H9 (cell line): ENCODE measurements at regions not wholly inside any gene's neighbourhood (a gene's known extent, or its start where the extent isn't known, plus 50 kb on each side); places are given as distances from the start of the nearest gene placed in this dataset.

ENCODE experiments used
- DNase-seq: peaks from one replicate; pipeline ENCODE4 v3.0.0-alpha.2; 2017
- H2AFZ ChIP-seq: one replicate; pipeline ENCODE4 v1.6.1; 2013; ENCODE audit warnings: mild to moderate bottlenecking, low read length, control low read depth, moderate library complexity
- H2AK5ac ChIP-seq: 2 replicates; pipeline ENCODE4 v1.6.1; 2013; ENCODE audit warnings: low read length, control low read depth, mixed read lengths; ENCODE audit not compliant: insufficient read length
- H2BK120ac ChIP-seq: one replicate; pipeline ENCODE4 v1.6.1; 2013; ENCODE audit warnings: low read depth, mild to moderate bottlenecking, low read length, control low read depth, inconsistent platforms; ENCODE audit not compliant: poor library complexity, severe bottlenecking
- H2BK12ac ChIP-seq: 2 replicates; pipeline ENCODE4 v1.6.1; 2013; ENCODE audit warnings: low read length, control low read depth, mixed read lengths, low read depth; ENCODE audit not compliant: insufficient read length
- H2BK15ac ChIP-seq: 2 replicates; pipeline ENCODE4 v1.6.1; 2013; ENCODE audit warnings: low read depth, low read length, control low read depth
- H2BK20ac ChIP-seq: one replicate; pipeline ENCODE4 v1.6.1; 2013; ENCODE audit warnings: low read depth, mild to moderate bottlenecking, low read length, control low read depth, inconsistent platforms; ENCODE audit not compliant: poor library complexity, severe bottlenecking
- H2BK5ac ChIP-seq: 2 replicates; pipeline ENCODE4 v1.6.1; 2013; ENCODE audit warnings: low read length, control low read depth, mixed read lengths; ENCODE audit not compliant: insufficient read length
- H3K14ac ChIP-seq: 2 replicates; pipeline ENCODE4 v1.6.1; 2013; ENCODE audit warnings: low read length, control low read depth; ENCODE audit not compliant: insufficient read depth
- H3K18ac ChIP-seq: 2 replicates; pipeline ENCODE4 v1.6.1; 2013; ENCODE audit warnings: low read depth, mild to moderate bottlenecking, mixed read lengths, low read length, control low read depth; ENCODE audit not compliant: insufficient read length
- H3K23ac ChIP-seq: 2 replicates; pipeline ENCODE4 v1.6.1; 2013; ENCODE audit warnings: low read length, control low read depth, mixed read lengths, low read depth; ENCODE audit not compliant: insufficient read length
- H3K23me2 ChIP-seq: 2 replicates; pipeline ENCODE4 v1.6.1; 2013; ENCODE audit warnings: low read depth, mild to moderate bottlenecking, mixed read lengths, low read length, control low read depth; ENCODE audit not compliant: insufficient read length, poor library complexity, severe bottlenecking
- H3K27ac ChIP-seq: 2 replicates; pipeline ENCODE4 v1.5.1; 2013; ENCODE audit warnings: low read length, control low read depth, mixed read lengths, low read depth; ENCODE audit not compliant: insufficient read length
- H3K27me3 ChIP-seq: 2 replicates; pipeline ENCODE4 v1.6.1; 2013; ENCODE audit warnings: low read length, control low read depth, inconsistent platforms; ENCODE audit not compliant: insufficient read depth
- H3K4ac ChIP-seq: 2 replicates; pipeline ENCODE4 v1.6.1; 2013; ENCODE audit warnings: low read depth, mild to moderate bottlenecking, control low read depth, inconsistent platforms, low read length, moderate library complexity
- H3K4me1 ChIP-seq: 2 replicates; pipeline ENCODE4 v1.6.1; 2013; ENCODE audit warnings: low read length, control low read depth, inconsistent platforms; ENCODE audit not compliant: insufficient read depth
- H3K4me2 ChIP-seq: 2 replicates; pipeline ENCODE4 v1.6.1; 2013; ENCODE audit warnings: low read length, control low read depth, mixed read lengths; ENCODE audit not compliant: insufficient read length, insufficient read depth
- H3K56ac ChIP-seq: 2 replicates; pipeline ENCODE4 v1.6.1; 2013; ENCODE audit warnings: low read depth, mild to moderate bottlenecking, mixed read lengths, low read length, control low read depth; ENCODE audit not compliant: insufficient read length
- H3K79me1 ChIP-seq: 2 replicates; pipeline ENCODE4 v1.6.1; 2013; ENCODE audit warnings: low read depth, mild to moderate bottlenecking, moderate library complexity, low read length, control low read depth, inconsistent platforms; ENCODE audit not compliant: insufficient read depth, poor library complexity, severe bottlenecking
- H3K79me2 ChIP-seq: 2 replicates; pipeline ENCODE4 v1.6.1; 2013; ENCODE audit warnings: low read length, control low read depth, inconsistent platforms; ENCODE audit not compliant: insufficient read depth
- H3K9ac ChIP-seq: 2 replicates; pipeline ENCODE4 v1.6.1; 2013; ENCODE audit warnings: low read length, control low read depth, mixed read lengths; ENCODE audit not compliant: insufficient read length; ENCODE audit errors: extremely low read depth
- H3K9me3 ChIP-seq: one replicate; pipeline ENCODE4 v1.6.1; 2013; ENCODE audit warnings: low read depth, low read length, inconsistent platforms; ENCODE audit not compliant: control insufficient read depth
- H3T11ph ChIP-seq: one replicate; pipeline ENCODE4 v1.6.1; 2013; ENCODE audit warnings: mild to moderate bottlenecking, low read length, control low read depth, inconsistent platforms
- H4K20me1 ChIP-seq: one replicate; pipeline ENCODE4 v1.6.1; 2013; ENCODE audit not compliant: control insufficient read depth, insufficient read length, insufficient read depth
- H4K5ac ChIP-seq: 2 replicates; pipeline ENCODE4 v1.6.1; 2013; ENCODE audit warnings: low read depth, mild to moderate bottlenecking, mixed read lengths, low read length, control low read depth; ENCODE audit not compliant: insufficient read length
- H4K8ac ChIP-seq: replicated peaks from 2 replicates; pipeline ENCODE4 v1.6.1; 2013; ENCODE audit warnings: low read length, control low read depth, mixed read lengths, low read depth; ENCODE audit not compliant: insufficient read length
- H4K91ac ChIP-seq: 2 replicates; pipeline ENCODE4 v1.6.1; 2013; ENCODE audit warnings: low read depth, mild to moderate bottlenecking, moderate library complexity, mixed read lengths, low read length, control low read depth; ENCODE audit not compliant: insufficient read length
- H3K27ac Mint-ChIP-seq, 3 experiments: 2 replicates in 2 of 3; 3 replicates in 1 of 3; pipeline ENCODE4 v1.8.0; 2020 to 2021; ENCODE audit warnings: mixed read lengths in 3 of 3, mild to moderate bottlenecking in 1 of 3, moderate library complexity in 1 of 3
- H3K27me3 Mint-ChIP-seq: 2 replicates; pipeline ENCODE4 v1.8.0; 2021; ENCODE audit warnings: low read depth, mild to moderate bottlenecking, moderate library complexity, mixed read lengths
- H3K36me3 Mint-ChIP-seq, 3 experiments: 2 replicates in 2 of 3; 3 replicates in 1 of 3; pipeline ENCODE4 v1.8.0; 2020 to 2021; ENCODE audit warnings: low read depth in 3 of 3, mixed read lengths in 3 of 3; ENCODE audit not compliant: insufficient read depth in 1 of 3
- H3K4me1 Mint-ChIP-seq, 2 experiments: 2 replicates each; pipeline ENCODE4 v1.8.0; 2020; ENCODE audit warnings: mixed read lengths in 2 of 2
- H3K4me3 Mint-ChIP-seq, 2 experiments: 2 replicates in 1 of 2; 3 replicates in 1 of 2; pipeline ENCODE4 v1.8.0; 2020 to 2021; ENCODE audit warnings: mild to moderate bottlenecking in 2 of 2, mixed read lengths in 2 of 2, moderate library complexity in 1 of 2
- H3K9me3 Mint-ChIP-seq, 2 experiments: 2 replicates in 1 of 2; 3 replicates in 1 of 2; pipeline ENCODE4 v1.8.0; 2020; ENCODE audit warnings: mild to moderate bottlenecking in 2 of 2, mixed read lengths in 2 of 2, moderate library complexity in 1 of 2
- WGBS: extraction: QIAGEN DNeasy Blood & Tissue Kit; methylation state at CpG from one replicate; pipeline ENCODE4 v1.1.7; 2013; ENCODE audit warnings: missing lambda C conversion rate, low lambda C conversion rate, mixed read lengths; ENCODE audit not compliant: insufficient read length; ENCODE audit errors: extremely low coverage; 5-methylcytosine and 5-hydroxymethylcytosine counted together
- TF ChIP-seq, protein P1 (sequence below): fragments of 200-600 bp; sonication (generic); conservative IDR thresholded peaks from 3 replicates; pipeline ENCODE4 v1.8.0; 2021; ENCODE audit warnings: antibody characterized with exemption, mild to moderate bottlenecking

GRCh38 chr1:10960411-10961299 lies 51.8 kb upstream of the TARDBP start:
- Histone ChIP-seq H2BK12ac (no peak overlapping the region), H3K9me3 (no peaks in the 10 kb centered on the region), H3K27me3 (no peaks in the 10 kb centered on the region), H2AFZ (no peak overlapping the region), H2BK120ac (no peak overlapping the region), H3K18ac (peak overlapping the region; percentile 65), H4K5ac (no peak overlapping the region), H4K20me1 (no peaks in the 10 kb centered on the region), H3K23ac (no peak overlapping the region), H3K56ac (no peak overlapping the region), H3K4me1 (peaks cover 3% of the 10 kb centered on the region; the same call in 1 of the 2 replicates), H2AK5ac (no peak overlapping the region), H3K27ac (no peak overlapping the region), H3K23me2 (no peaks in the 10 kb centered on the region), H4K91ac (no peak overlapping the region), H2BK5ac (no peak overlapping the region), H3K4ac (no peak overlapping the region), H3K4me2 (peak overlapping the region; percentile 31), H4K8ac (no peak overlapping the region), H3K14ac (peak overlapping the region; percentile 76; the same call in 1 of the 2 replicates), H3K9ac (no peak overlapping the region), H3K79me2 (no peaks in the 10 kb centered on the region), H3T11ph (no peak overlapping the region), H2BK20ac (no peak overlapping the region), H2BK15ac (no peak overlapping the region), H3K79me1 (no peaks in the 10 kb centered on the region)
- DNase-seq, result peak; percentile 95
- Mint-ChIP-seq H3K4me3 (peak overlapping the region; percentile 27 to 51; a peak in 3 of 5 replicates), H3K9me3 (peaks cover 0 to 1% of the 10 kb centered on the region in 2 experiments; a peak in 1 of 5 replicates), H3K36me3 (no peaks in the 10 kb centered on the region), H3K27ac (no peak overlapping the region; a peak in 1 of 7 replicates), H3K27me3 (peaks cover 37% of the 10 kb centered on the region), H3K4me1 (peaks cover 31 to 49% of the 10 kb centered on the region in 2 experiments)
- TF ChIP-seq, protein P1, sequence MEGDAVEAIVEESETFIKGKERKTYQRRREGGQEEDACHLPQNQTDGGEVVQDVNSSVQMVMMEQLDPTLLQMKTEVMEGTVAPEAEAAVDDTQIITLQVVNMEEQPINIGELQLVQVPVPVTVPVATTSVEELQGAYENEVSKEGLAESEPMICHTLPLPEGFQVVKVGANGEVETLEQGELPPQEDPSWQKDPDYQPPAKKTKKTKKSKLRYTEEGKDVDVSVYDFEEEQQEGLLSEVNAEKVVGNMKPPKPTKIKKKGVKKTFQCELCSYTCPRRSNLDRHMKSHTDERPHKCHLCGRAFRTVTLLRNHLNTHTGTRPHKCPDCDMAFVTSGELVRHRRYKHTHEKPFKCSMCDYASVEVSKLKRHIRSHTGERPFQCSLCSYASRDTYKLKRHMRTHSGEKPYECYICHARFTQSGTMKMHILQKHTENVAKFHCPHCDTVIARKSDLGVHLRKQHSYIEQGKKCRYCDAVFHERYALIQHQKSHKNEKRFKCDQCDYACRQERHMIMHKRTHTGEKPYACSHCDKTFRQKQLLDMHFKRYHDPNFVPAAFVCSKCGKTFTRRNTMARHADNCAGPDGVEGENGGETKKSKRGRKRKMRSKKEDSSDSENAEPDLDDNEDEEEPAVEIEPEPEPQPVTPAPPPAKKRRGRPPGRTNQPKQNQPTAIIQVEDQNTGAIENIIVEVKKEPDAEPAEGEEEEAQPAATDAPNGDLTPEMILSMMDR, result peak; percentile 93
- WGBS, result no CpG with 5 or more reads among the region's 45 CpGs
